ENCODE measurements at regions not wholly inside any gene's neighbourhood (a gene's known extent, or its start where the extent isn't known, plus 50 kb on each side); places are given as distances from the start of the nearest gene placed in this dataset.

- WGBS (ENCODE audit: missing lambda C conversion rate), result 61% methylated on average over 6 of the region's 6 CpGs
- FAIRE-seq, result no peak
- Histone ChIP-seq H3K9me3 (no peaks in the 10 kb centered on the region), H3K4me1 (no peaks in the 10 kb centered on the region), H3K4me3 (no peak overlapping the region), H3K27ac (no peak overlapping the region), H3K4me2 (no peak overlapping the region)
- ChIA-PET POLR2A (no interaction called here), CTCF (no interaction called here)
- no peak for TF ChIP-seq RNF2 (IDR thresholded peaks at IDR 0.05; ENCODE audit: borderline replicate concordance, low read depth)
- no peak for TF ChIP-seq TP53 (CRISPR knock-in tag; IDR thresholded peaks at IDR 0.05)
- no peak for TF ChIP-seq CBX8 (IDR thresholded peaks at IDR 0.05)
- TF ChIP-seq HOXA7 (CRISPR knock-in tag; IDR thresholded peaks at IDR 0.05), result no peak
- TF ChIP-seq BHLHE40 (IDR thresholded peaks at IDR 0.05; ENCODE audit: low read depth, low read length), result no peak
- no peak for TF ChIP-seq JUNB (IDR thresholded peaks at IDR 0.05)
- TF ChIP-seq HDAC2 (IDR thresholded peaks at IDR 0.05), result no peak
- no peak for TF ChIP-seq MAFK (IDR thresholded peaks at IDR 0.05; ENCODE audit: partially characterized antibody)
- TF ChIP-seq HMGXB4 (CRISPR knock-in tag; IDR thresholded peaks at IDR 0.05; ENCODE audit: borderline replicate concordance), result no peak
- no peak for TF ChIP-seq MAZ (IDR thresholded peaks at IDR 0.05; ENCODE audit: borderline replicate concordance, low read depth, low read length)
- TF ChIP-seq CEBPB (IDR thresholded peaks at IDR 0.05), result no peak
- no peak for ATAC-seq
- no peak for DNase-seq (ENCODE audit: low read depth in 1 of 2, low spot score in 1 of 2)
Observed at GRCh38 chr10:8227246-8227645, 172.8 kb downstream of the GATA3 start.

GRCh38 chr10:8229153-8229552, 174.7 kb downstream of the GATA3 start:
- TF ChIP-seq CEBPB (IDR thresholded peaks at IDR 0.05), result no peak
- TF ChIP-seq ZNF302 (CRISPR knock-in tag; IDR thresholded peaks at IDR 0.05), result no peak
- no peak for TF ChIP-seq POLR2AphosphoS2 (conservative IDR thresholded peaks at IDR 0.05; ENCODE audit: low read length)
- TF ChIP-seq, protein P1, sequence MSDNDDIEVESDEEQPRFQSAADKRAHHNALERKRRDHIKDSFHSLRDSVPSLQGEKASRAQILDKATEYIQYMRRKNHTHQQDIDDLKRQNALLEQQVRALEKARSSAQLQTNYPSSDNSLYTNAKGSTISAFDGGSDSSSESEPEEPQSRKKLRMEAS (IDR thresholded peaks at IDR 0.05), result no peak
- TF ChIP-seq HMGXB4 (CRISPR knock-in tag; IDR thresholded peaks at IDR 0.05; ENCODE audit: borderline replicate concordance), result no peak
- no peak for TF ChIP-seq BCL3 (IDR thresholded peaks at IDR 0.05)
- no peak for TF ChIP-seq EHF (CRISPR knock-in tag; IDR thresholded peaks at IDR 0.05)
- no peak for TF ChIP-seq EP300 (IDR thresholded peaks at IDR 0.05)
- TF ChIP-seq SMC3 (IDR thresholded peaks at IDR 0.05), result no peak
- TF ChIP-seq CHD4 (IDR thresholded peaks at IDR 0.05; ENCODE audit: borderline replicate concordance), result no peak
- no peak for TF ChIP-seq JUNB (IDR thresholded peaks at IDR 0.05)
- TF ChIP-seq, protein P2, sequence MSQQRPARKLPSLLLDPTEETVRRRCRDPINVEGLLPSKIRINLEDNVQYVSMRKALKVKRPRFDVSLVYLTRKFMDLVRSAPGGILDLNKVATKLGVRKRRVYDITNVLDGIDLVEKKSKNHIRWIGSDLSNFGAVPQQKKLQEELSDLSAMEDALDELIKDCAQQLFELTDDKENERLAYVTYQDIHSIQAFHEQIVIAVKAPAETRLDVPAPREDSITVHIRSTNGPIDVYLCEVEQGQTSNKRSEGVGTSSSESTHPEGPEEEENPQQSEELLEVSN (IDR thresholded peaks at IDR 0.05; ENCODE audit: borderline replicate concordance, low read depth), result no peak
- no peak for TF ChIP-seq CBX2 (IDR thresholded peaks at IDR 0.05; ENCODE audit: borderline replicate concordance, low read depth)
- TF ChIP-seq PHF8 (IDR thresholded peaks at IDR 0.05; ENCODE audit: borderline replicate concordance, low read depth), result no peak
- TF ChIP-seq SREBF2 (IDR thresholded peaks at IDR 0.05), result no peak
- Histone ChIP-seq H3K4me1 (no peaks in the 10 kb centered on the region), H3K4me3 (no peak overlapping the region), H3K4me2 (peak overlapping the region; percentile 34; the same call in 2 of the 3 replicates), H3K9me3 (no peaks in the 10 kb centered on the region), H3K27ac (no peak overlapping the region)
- DNase-seq (ENCODE audit: low read depth in 1 of 2, low spot score in 1 of 2) (no peak), FAIRE-seq (no peak), ATAC-seq (no peak)
- ChIA-PET CTCF (no interaction called here), POLR2A (no interaction called here)
- WGBS (ENCODE audit: missing lambda C conversion rate), result 58% methylated on average over 3 of the region's 3 CpGs
